ENCODE measurements at regions not wholly inside any gene's neighbourhood (a gene's known extent, or its start where the extent isn't known, plus 50 kb on each side); places are given as distances from the start of the nearest gene placed in this dataset.
A peak's percentile ranks its signal among the peaks of the same experiment; 100 is the strongest.

DNA sequence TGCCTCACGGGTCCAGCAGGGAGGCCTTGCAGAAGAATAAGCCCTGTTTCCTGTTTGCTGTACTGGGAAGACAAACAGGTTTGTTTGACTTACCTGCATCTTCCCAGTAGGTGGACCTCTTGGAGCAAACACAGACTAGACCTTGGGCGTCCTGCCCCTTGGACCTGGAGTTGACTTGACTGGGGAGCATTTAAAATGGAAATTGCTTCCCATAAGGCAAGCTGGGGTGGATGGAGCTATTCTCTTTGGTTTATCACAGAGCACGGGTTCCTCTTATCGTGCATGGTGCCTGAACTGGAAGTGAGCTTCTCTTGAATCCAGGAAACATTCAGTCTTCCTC is 151.4 kb downstream of the RPLP1 start:
- CTCF ChIA-PET, result interaction anchor here (0.5 to 1.6 kb wide), 5 partner anchors 9 to 852 kb away, joined by 3 to 5 read pairs (median 4); partner anchors contain the start of gene TLE3
- peak; percentile 48 for DNase-seq
- intact Hi-C loops (cut with micrococcal nuclease; ENCODE audit: unreplicated experiment), result no loop called here
- no peak overlapping the region for H3K4me3 Mint-ChIP-seq (ENCODE audit: low read depth, unreplicated experiment)
- BruUV-seq (replicated peaks), result no TSS peak
- H3K36me3 Mint-ChIP-seq (ENCODE audit: insufficient read depth, unreplicated experiment), result peaks cover 2% of the 10 kb centered on the region
- H3K27me3 Mint-ChIP-seq (ENCODE audit: unreplicated experiment), result peaks cover 93% of the 10 kb centered on the region
- peak; percentile 14 for TF ChIP-seq CTCF (IDR thresholded peaks at IDR 0.05; ENCODE audit: unreplicated experiment)
- no peaks in the 10 kb centered on the region for H3K9me3 Mint-ChIP-seq (ENCODE audit: low read depth, unreplicated experiment)
- peaks cover 11% of the 10 kb centered on the region for H3K4me1 Mint-ChIP-seq (ENCODE audit: low read depth, unreplicated experiment)
- H3K27ac Mint-ChIP-seq (ENCODE audit: unreplicated experiment), result no peak overlapping the region

DNA sequence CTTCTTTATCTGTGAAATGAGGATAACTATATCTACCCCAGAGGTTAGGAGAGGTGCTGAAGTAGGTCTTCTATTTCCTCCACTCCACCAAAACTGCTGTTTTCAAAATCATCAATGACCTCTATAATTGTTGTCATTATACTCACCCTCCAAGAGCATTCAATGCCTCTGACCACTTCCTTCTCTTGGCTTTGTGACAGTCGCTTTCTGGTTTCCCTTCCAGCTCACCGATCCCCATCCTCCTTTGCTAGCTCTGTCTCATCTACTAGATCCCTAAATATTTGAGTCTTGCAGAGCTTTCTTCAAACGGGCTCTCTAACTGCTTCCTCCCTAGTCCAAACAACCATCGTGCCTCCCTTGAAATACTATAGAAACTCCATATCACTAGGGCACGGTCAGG is 153.5 kb downstream of the RPLP1 start:
- intact Hi-C loops (cut with micrococcal nuclease; ENCODE audit: unreplicated experiment), result no loop called here
- DNase-seq, result no peak
- Mint-ChIP-seq H3K9me3 (ENCODE audit: low read depth, unreplicated experiment) (no peaks in the 10 kb centered on the region), H3K4me1 (ENCODE audit: low read depth, unreplicated experiment) (peaks cover 15% of the 10 kb centered on the region), H3K27ac (ENCODE audit: unreplicated experiment) (no peak overlapping the region), H3K4me3 (ENCODE audit: low read depth, unreplicated experiment) (no peak overlapping the region), H3K27me3 (ENCODE audit: unreplicated experiment) (peaks cover 95% of the 10 kb centered on the region), H3K36me3 (ENCODE audit: insufficient read depth, unreplicated experiment) (peaks cover 5% of the 10 kb centered on the region)
- no TSS peak for BruUV-seq (replicated peaks)
- no peak for TF ChIP-seq CTCF (IDR thresholded peaks at IDR 0.05; ENCODE audit: unreplicated experiment)
- CTCF ChIA-PET, result no interaction called here

DNA sequence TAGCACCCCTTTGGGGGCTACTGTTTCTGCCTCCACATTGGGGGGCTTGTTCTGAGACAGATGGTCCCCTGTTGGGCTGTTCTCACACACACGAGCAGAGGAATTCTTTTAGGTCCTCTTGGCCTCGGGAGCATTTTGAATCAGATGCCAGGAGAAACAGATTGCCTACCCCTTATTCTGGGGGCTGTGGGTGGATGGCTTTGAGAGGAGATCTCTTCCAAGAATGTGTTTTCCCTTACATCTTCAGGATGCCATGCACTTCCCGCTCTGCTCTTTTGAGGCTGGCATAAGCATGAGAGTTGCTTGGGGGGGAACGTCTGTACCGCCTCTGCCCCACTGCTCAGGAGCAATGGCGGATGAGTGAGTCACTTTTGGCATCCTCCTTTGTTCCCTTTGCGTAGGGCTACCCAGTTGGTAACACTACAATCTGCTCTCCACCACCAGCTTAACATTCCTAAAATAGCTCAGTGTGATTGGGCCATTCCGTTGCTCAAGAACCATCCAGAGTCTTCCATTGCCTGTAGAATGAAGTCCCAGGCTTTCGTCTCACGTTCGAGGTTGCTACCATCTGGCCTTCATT is 154.4 kb downstream of the RPLP1 start:
- no peak for DNase-seq
- peaks cover 99% of the 10 kb centered on the region for H3K27me3 Mint-ChIP-seq (ENCODE audit: unreplicated experiment)
- peaks cover 15% of the 10 kb centered on the region for H3K4me1 Mint-ChIP-seq (ENCODE audit: low read depth, unreplicated experiment)
- TF ChIP-seq CTCF (IDR thresholded peaks at IDR 0.05; ENCODE audit: unreplicated experiment), result no peak
- H3K36me3 Mint-ChIP-seq (ENCODE audit: insufficient read depth, unreplicated experiment), result peaks cover 5% of the 10 kb centered on the region
- H3K4me3 Mint-ChIP-seq (ENCODE audit: low read depth, unreplicated experiment), result no peak overlapping the region
- BruUV-seq (replicated peaks), result no TSS peak
- intact Hi-C loops (cut with micrococcal nuclease; ENCODE audit: unreplicated experiment), result no loop called here
- H3K9me3 Mint-ChIP-seq (ENCODE audit: low read depth, unreplicated experiment), result no peaks in the 10 kb centered on the region
- CTCF ChIA-PET, result no interaction called here
- no peak overlapping the region for H3K27ac Mint-ChIP-seq (ENCODE audit: unreplicated experiment)

DNA sequence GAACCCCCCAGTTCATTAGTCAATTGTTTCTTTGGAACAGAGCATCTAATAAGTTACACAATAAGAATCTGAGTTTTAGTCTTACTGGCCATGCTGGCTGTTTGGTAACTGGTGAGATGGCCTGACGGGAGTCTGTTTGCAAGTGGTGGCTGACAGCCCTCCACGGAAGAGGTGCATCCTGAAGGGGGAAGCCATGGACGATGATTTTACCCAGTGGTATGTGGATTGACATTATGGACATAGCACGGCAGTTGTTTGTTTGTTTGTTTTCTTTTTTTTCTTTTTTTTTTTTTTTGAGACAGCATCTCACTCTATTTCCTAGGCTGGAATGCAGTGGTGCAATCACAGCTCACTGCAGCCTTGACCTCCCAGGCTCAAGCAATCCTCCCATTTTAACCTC is 156.0 kb downstream of the RPLP1 start:
- CTCF ChIA-PET, result interaction anchor here (1.0 to 1.2 kb wide), 3 partner anchors 14 to 106 kb away, joined by 3 to 4 read pairs (median 3); no protein-coding TSS in a partner anchor
- H3K4me1 Mint-ChIP-seq (ENCODE audit: low read depth, unreplicated experiment), result peaks cover 14% of the 10 kb centered on the region
- no peak overlapping the region for H3K4me3 Mint-ChIP-seq (ENCODE audit: low read depth, unreplicated experiment)
- TF ChIP-seq CTCF (IDR thresholded peaks at IDR 0.05; ENCODE audit: unreplicated experiment), result no peak
- DNase-seq, result no peak
- BruUV-seq (replicated peaks), result no TSS peak
- H3K27me3 Mint-ChIP-seq (ENCODE audit: unreplicated experiment), result peaks cover 82% of the 10 kb centered on the region
- H3K27ac Mint-ChIP-seq (ENCODE audit: unreplicated experiment), result no peak overlapping the region
- intact Hi-C loops (cut with micrococcal nuclease; ENCODE audit: unreplicated experiment), result no loop called here
- H3K9me3 Mint-ChIP-seq (ENCODE audit: low read depth, unreplicated experiment), result no peaks in the 10 kb centered on the region
- H3K36me3 Mint-ChIP-seq (ENCODE audit: insufficient read depth, unreplicated experiment), result peaks cover 5% of the 10 kb centered on the region

Measured in Calu3 (cell line).